SK-N-SH treated with all-trans-retinoic acid at 6 μM for 48 hours (cell line): ENCODE measurements at regions not wholly inside any gene's neighbourhood (a gene's known extent, or its start where the extent isn't known, plus 50 kb on each side); places are given as distances from the start of the nearest gene placed in this dataset.

Experiments
- ATAC-seq: fragments of 200-7000 bp; cut with Tn5 transposase; 3 replicates; pipeline ENCODE4 v1.9.1; 2020; ENCODE audit warnings: mild to moderate bottlenecking, moderate library complexity
- ARNTL ChIP-seq: fragments of 450-650 bp; formaldehyde crosslinking; IDR thresholded peaks from 2 replicates; pipeline ENCODE4 v1.5.0; 2020; ENCODE audit warnings: low read depth, mild to moderate bottlenecking, moderate library complexity, borderline replicate concordance
- BACH2 ChIP-seq: fragments of 250-450 bp; sonication (Bioruptor Pico); IDR thresholded peaks from 2 replicates; pipeline ENCODE4 v1.9.0; 2021; ENCODE audit warnings: mild to moderate bottlenecking, borderline replicate concordance
- CREB5 ChIP-seq: fragments of 250-450 bp; sonication (Bioruptor Pico); IDR thresholded peaks from 2 replicates; pipeline ENCODE4 v1.5.1; 2020; ENCODE audit warnings: low read depth, mild to moderate bottlenecking, moderate library complexity
- ESRRG ChIP-seq: fragments of 250-450 bp; sonication (Bioruptor Pico); IDR thresholded peaks from 2 replicates; pipeline ENCODE4 v1.6.1; 2021; ENCODE audit warnings: mild to moderate bottlenecking
- GLIS3 ChIP-seq: fragments of 250-450 bp; sonication (Bioruptor Pico); IDR thresholded peaks from 2 replicates; pipeline ENCODE4 v1.5.0; 2020; ENCODE audit warnings: mild to moderate bottlenecking, moderate library complexity
- ISL1 ChIP-seq: fragments of 250-450 bp; sonication (Bioruptor Pico); IDR thresholded peaks from 2 replicates; pipeline ENCODE4 v2.1.2; 2022; ENCODE audit warnings: mild to moderate bottlenecking, moderate library complexity
- OSR1 ChIP-seq: fragments of 250-450 bp; sonication (Bioruptor Pico); IDR thresholded peaks from 2 replicates; pipeline ENCODE4 v1.8.0; 2022; ENCODE audit warnings: moderate library complexity, mild to moderate bottlenecking, inconsistent platforms
- PATZ1 ChIP-seq: fragments of 250-450 bp; sonication (Bioruptor Pico); IDR thresholded peaks from 2 replicates; pipeline ENCODE4 v1.8.0; 2020; ENCODE audit warnings: mild to moderate bottlenecking, moderate library complexity, borderline replicate concordance
- PPARA ChIP-seq: fragments of 250-450 bp; sonication (Bioruptor Pico); IDR thresholded peaks from 2 replicates; pipeline ENCODE4 v1.5.0; 2020; ENCODE audit warnings: mild to moderate bottlenecking, borderline replicate concordance
- RARB ChIP-seq: fragments of 250-450 bp; sonication (Bioruptor Pico); IDR thresholded peaks from 2 replicates; pipeline ENCODE4 v1.8.0; 2021; ENCODE audit warnings: mild to moderate bottlenecking, moderate library complexity
- SNAI2 ChIP-seq: fragments of 250-450 bp; sonication (Bioruptor Pico); IDR thresholded peaks from 2 replicates; pipeline ENCODE4 v1.5.0; 2020; ENCODE audit warnings: mild to moderate bottlenecking, moderate library complexity
- TCF4 ChIP-seq: fragments of 250-450 bp; sonication (Bioruptor Pico); IDR thresholded peaks from 2 replicates; pipeline ENCODE4 v1.8.0; 2021; ENCODE audit warnings: mild to moderate bottlenecking, moderate library complexity, borderline replicate concordance
- TOX ChIP-seq: fragments of 250-450 bp; sonication (Bioruptor Pico); IDR thresholded peaks from 2 replicates; pipeline ENCODE4 v1.8.0; 2021; ENCODE audit warnings: mild to moderate bottlenecking, moderate library complexity, borderline replicate concordance
- TSHZ2 ChIP-seq: fragments of 250-450 bp; sonication (Bioruptor Pico); IDR thresholded peaks from 2 replicates; pipeline ENCODE4 v1.5.0; 2020; ENCODE audit warnings: mild to moderate bottlenecking, moderate library complexity
- ZC3H10 ChIP-seq: fragments of 250-450 bp; sonication (Bioruptor Pico); IDR thresholded peaks from 2 replicates; pipeline ENCODE4 v1.5.1; 2021; ENCODE audit warnings: mild to moderate bottlenecking, moderate library complexity
- ZFP3 ChIP-seq: fragments of 250-450 bp; sonication (Bioruptor Pico); IDR thresholded peaks from 2 replicates; pipeline ENCODE4 v1.5.0; 2020; ENCODE audit warnings: mild to moderate bottlenecking, moderate library complexity
- ZFP30 ChIP-seq: fragments of 450-650 bp; formaldehyde crosslinking; IDR thresholded peaks from 2 replicates; pipeline ENCODE4 v1.5.0; 2022; ENCODE audit warnings: mild to moderate bottlenecking, moderate library complexity
- ZNF565 ChIP-seq: fragments of 450-650 bp; formaldehyde crosslinking; conservative IDR thresholded peaks from 2 replicates; pipeline ENCODE4 v1.5.0; 2020; ENCODE audit warnings: low read depth, mild to moderate bottlenecking, moderate library complexity
- ZNF8 ChIP-seq: fragments of 450-650 bp; formaldehyde crosslinking; IDR thresholded peaks from 2 replicates; pipeline ENCODE4 v1.5.0; 2020; ENCODE audit warnings: mild to moderate bottlenecking, moderate library complexity

GRCh38 chr1:234976861-234977680 is 151.6 kb downstream of the TOMM20 start:
- no peak for ATAC-seq
- TF ChIP-seq PPARA (CRISPR knock-in tag) = no peak
- no peak for TF ChIP-seq RARB (CRISPR knock-in tag)
- TF ChIP-seq ZNF8 (CRISPR knock-in tag) = no peak
- no peak for TF ChIP-seq CREB5 (CRISPR knock-in tag)
- TF ChIP-seq ISL1 (CRISPR knock-in tag) = no peak
- TF ChIP-seq OSR1 = no peak
- no peak for TF ChIP-seq PATZ1 (CRISPR knock-in tag)

GRCh38 chr1:234975941-234976860 is 152.4 kb downstream of the TOMM20 start:
- no peak for ATAC-seq
- TF ChIP-seq GLIS3 (CRISPR knock-in tag) (no peak), ARNTL (CRISPR knock-in tag) (no peak), ESRRG (CRISPR knock-in tag) (no peak), TOX (no peak), PATZ1 (CRISPR knock-in tag) (no peak), BACH2 (CRISPR knock-in tag) (no peak), ZNF565 (CRISPR knock-in tag) (no peak), RARB (CRISPR knock-in tag) (no peak), ZFP30 (CRISPR knock-in tag) (no peak), TSHZ2 (CRISPR knock-in tag) (no peak), TCF4 (no peak), PPARA (CRISPR knock-in tag) (no peak), CREB5 (CRISPR knock-in tag) (no peak), ZFP3 (CRISPR knock-in tag) (no peak), SNAI2 (no peak), ZC3H10 (CRISPR knock-in tag) (no peak)
